LNCAP (cell line): ENCODE measurements at regions not wholly inside any gene's neighbourhood (a gene's known extent, or its start where the extent isn't known, plus 50 kb on each side); places are given as distances from the start of the nearest gene placed in this dataset.

ENCODE experiments used
- CTCF ChIP-seq: fragments of 450-650 bp; IDR thresholded peaks from 2 replicates; pipeline ENCODE4 v1.5.1; 2017; ENCODE audit warnings: mild to moderate bottlenecking

- no peak for TF ChIP-seq CTCF
These were observed 108.2 kb downstream of the KCNRG start for GRCh38 chr13:50123515-50123861.

DNA sequence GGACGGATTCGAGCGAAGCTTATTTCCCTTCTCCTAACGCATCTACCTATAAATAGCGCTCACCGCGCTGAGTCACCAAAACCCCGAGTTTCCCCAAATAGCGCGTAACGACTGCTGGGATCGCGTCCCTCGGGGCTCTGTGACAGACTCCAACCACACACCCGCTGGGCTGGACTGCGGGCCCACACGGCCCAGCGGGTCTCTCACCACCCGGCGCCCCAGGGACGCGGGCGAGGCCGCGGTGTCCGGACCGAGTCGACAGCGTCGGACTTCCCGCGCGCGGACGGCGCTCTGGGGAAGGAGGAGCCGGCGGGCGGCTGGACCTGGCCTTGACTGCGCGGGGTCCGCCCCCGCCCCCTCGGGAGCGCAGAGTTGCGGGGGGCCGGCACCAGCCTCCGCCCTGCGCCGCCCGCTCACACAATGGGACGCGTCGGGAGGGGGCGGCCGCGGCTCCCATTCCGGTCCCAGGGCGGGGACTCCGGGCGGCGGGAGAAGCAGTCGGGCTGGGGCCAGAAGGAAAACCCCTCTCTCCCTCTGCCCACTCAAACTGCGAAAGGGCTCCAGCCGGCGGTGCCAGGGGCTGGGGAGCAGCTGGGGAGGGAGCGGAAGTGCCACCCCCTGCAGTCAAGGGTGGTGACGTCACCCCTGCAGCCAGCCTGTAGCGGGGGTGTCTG, 108.8 kb downstream of the KCNRG start:
- no peak for TF ChIP-seq CTCF

DNA sequence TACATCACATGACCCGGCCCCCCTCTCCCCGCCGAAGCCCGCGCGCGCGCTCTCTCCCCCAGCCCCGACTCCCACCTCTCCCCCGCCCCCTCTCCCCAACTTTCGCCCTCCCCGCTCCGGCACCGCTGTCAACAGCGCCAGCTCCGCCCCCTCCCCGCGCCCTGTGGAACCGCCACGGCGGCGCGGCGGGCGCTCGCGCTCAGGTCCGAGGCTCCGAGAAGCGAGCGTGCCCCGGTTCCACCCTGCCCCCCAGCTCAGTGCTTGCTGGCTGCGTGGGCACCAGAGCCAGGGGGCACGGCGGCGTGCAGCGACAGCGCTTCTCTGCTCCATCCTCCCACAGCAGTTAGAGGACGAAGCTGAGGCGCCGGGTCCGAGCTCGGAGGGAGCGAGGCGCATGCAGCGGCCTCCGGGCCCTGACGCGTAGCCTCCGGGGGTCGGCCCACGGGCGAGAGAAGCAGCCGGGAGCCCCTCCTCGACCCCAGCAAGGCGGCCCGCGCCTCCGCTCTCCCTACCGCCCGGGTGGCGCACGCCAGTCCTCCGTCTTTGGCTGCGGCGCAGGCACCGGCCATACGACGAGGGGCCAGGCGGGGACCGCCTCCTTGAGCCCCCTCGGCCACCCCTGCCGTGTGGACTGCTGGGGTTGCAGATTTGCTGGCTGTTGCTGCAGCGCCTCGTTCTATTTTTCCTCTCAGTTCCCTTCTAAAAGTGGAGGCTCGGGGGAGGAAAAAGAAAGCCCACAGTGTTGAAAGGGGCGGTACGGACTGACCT, 109.5 kb downstream of the KCNRG start:
- TF ChIP-seq CTCF = no peak

GRCh38 chr13:50125304-50125553, 110.0 kb downstream of the KCNRG start:
- no peak for TF ChIP-seq CTCF

- no peak for TF ChIP-seq CTCF
These were observed 110.5 kb downstream of the KCNRG start for GRCh38 chr13:50125554-50126262.

DNA sequence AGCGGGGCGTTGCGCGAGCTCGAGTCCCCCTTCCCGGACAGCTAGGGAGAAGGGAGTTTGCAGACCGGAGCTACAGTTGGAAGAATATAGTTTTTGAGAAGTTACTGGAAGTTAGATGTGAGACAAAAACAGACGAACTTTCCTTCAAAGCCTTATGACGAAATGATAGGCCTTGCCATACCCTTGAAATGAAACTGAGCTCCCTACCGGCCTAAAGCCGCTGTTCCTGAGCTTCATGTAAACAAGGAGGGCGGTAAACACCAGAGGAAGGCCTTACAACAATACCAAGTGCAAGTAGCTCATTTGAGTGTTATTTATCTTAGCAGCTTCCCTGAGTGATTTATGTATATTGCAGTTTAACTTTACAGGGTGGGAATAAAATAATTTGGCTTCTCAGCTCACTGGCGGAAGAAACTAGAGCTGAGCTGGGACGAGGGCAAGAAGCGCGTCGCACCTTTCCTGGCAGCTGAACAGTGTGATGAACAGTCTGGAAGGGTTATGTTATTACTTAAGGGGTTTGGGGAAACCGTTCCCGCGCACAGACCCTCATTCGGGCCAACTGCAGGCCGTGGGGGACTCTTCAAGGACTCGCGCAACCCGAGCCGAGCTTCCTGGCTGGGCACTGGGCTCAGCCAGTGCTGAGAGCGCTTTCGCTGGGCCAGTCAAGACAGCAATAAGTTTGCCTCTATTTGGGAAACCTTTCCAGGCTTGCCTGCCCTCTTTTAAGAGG, 111.2 kb downstream of the KCNRG start:
- TF ChIP-seq CTCF = no peak

DNA sequence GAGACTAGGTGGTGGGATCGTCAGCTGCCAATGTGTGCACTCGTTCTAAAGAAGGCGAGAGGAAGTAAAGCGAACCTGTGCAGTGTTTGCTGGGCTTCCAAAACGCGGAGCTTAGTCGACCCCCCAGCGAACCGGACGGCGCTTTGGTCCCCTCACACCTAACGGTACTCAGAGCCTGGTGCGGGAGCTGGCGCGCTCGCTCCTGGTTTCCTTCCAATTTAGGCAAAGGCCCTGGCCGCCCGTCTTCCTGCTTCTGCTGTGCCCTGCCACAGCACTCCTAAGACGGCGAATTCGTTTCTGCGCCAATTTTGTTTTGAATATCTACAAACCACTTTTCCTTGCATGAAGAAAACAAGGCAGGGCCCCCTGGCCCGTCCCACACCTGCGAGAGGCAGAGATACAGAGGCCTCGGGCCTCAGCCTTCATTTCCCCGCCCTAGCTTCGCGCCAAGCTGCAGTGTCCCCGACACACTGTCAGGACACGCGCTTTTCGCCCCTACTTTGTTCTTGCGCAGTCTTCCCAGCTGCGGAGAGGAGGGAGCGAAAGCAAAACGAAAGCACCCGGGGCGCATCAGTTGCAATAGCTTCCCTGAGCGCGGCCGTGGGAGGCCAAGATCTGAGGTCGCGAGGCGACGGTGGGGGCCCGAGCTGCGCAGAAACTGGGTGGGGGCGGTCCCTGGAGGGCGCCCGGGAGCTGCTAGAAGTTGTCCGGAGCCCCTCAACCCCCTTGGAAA, 111.9 kb downstream of the KCNRG start:
- no peak for TF ChIP-seq CTCF
